SK-N-SH (cell line): ENCODE measurements at regions not wholly inside any gene's neighbourhood (a gene's known extent, or its start where the extent isn't known, plus 50 kb on each side); places are given as distances from the start of the nearest gene placed in this dataset.

Experiments
- CTCF ChIA-PET: fragments of 300-600, 350-600 bp; formaldehyde crosslinking; extraction: SDS; loops from one replicate; lab custom pipeline; 2021; lab: Yijun Ruan, JAX
- POLR2A ChIA-PET: fragments of 350-600 bp; sonication (Branson Sonifier 250); formaldehyde crosslinking; extraction: SDS; loops from one replicate; lab custom pipeline; 2020; ENCODE audit warnings: antibody characterized with exemption, inconsistent platforms; lab: Yijun Ruan, JAX
- DNase-seq: peaks from one replicate; pipeline ENCODE4 v3.0.0; 2012
- H2AFZ ChIP-seq: fragments of 200-600 bp; sonication (generic); 2 replicates; pipeline ENCODE4 v1.8.1; 2016; ENCODE audit warnings: antibody characterized with exemption, mild to moderate bottlenecking, low read depth
- H3F3A ChIP-seq: fragments of 200-600 bp; sonication (generic); replicated peaks from 2 replicates; pipeline ENCODE3; 2016; ENCODE audit warnings: antibody characterized with exemption, mild to moderate bottlenecking; ENCODE audit not compliant: insufficient read depth
- H3K27ac ChIP-seq, 2 experiments: fragments of 200-500 bp in 1 of 2; fragments of 200-600 bp in 1 of 2; sonication (Bioruptor generic) in 1 of 2; sonication (generic), shearing (Covaris generic) in 1 of 2; 2 replicates each; pipeline versions ENCODE4 v1.5.1 to v1.6.1; 2014 to 2016; ENCODE audit warnings: low read depth in 2 of 2, inconsistent platforms in 1 of 2, low read length in 1 of 2, mild to moderate bottlenecking in 1 of 2, mixed read lengths in 1 of 2
- H3K27me3 ChIP-seq: fragments of 200-600 bp; sonication (generic), shearing (Covaris generic); 2 replicates; pipeline ENCODE4 v1.6.1; 2016; ENCODE audit warnings: mixed run types; ENCODE audit not compliant: insufficient read depth
- H3K36me3 ChIP-seq, 2 experiments: fragments of 200-500 bp in 1 of 2; fragments of 200-600 bp in 1 of 2; sonication (Bioruptor generic) in 1 of 2; sonication (generic) in 1 of 2; replicated peaks in 1 of 2; 2 replicates each; pipeline versions ENCODE3 to v1.5.1; 2014 to 2016; ENCODE audit warnings: low read length in 1 of 2, mild to moderate bottlenecking in 1 of 2; ENCODE audit not compliant: insufficient read depth in 2 of 2, control insufficient read depth in 1 of 2
- H3K4me1 ChIP-seq, 2 experiments: fragments of 200-500 bp in 1 of 2; fragments of 200-600 bp in 1 of 2; sonication (Bioruptor generic) in 1 of 2; sonication (generic), shearing (Covaris generic) in 1 of 2; 2 replicates each; pipeline versions ENCODE4 v1.5.1 to v1.6.1; 2014 to 2016; ENCODE audit warnings: low read depth in 1 of 2, low read length in 1 of 2, mixed run types in 1 of 2; ENCODE audit not compliant: insufficient read depth in 2 of 2, control insufficient read depth in 1 of 2
- H3K4me2 ChIP-seq: fragments of 200-600 bp; sonication (generic), shearing (Covaris generic); 2 replicates; pipeline ENCODE4 v1.6.1; 2017; ENCODE audit warnings: mixed run types
- H3K4me3 ChIP-seq, 2 experiments: fragments of 200-500 bp in 1 of 2; fragments of 200-600 bp in 1 of 2; sonication (Bioruptor generic) in 1 of 2; sonication (generic), shearing (Covaris generic) in 1 of 2; 2 replicates each; pipeline versions ENCODE4 v1.5.1 to v1.8.1; 2014 to 2016; ENCODE audit warnings: low read depth in 2 of 2, inconsistent platforms in 1 of 2, low read length in 1 of 2, mild to moderate bottlenecking in 1 of 2, mixed read lengths in 1 of 2, moderate library complexity in 1 of 2
- H3K79me2 ChIP-seq: fragments of 200-600 bp; sonication (generic); 2 replicates; pipeline ENCODE4 v1.8.1; 2017; ENCODE audit warnings: mild to moderate bottlenecking; ENCODE audit not compliant: insufficient read depth
- H3K9ac ChIP-seq: fragments of 200-600 bp; sonication (generic); 2 replicates; pipeline ENCODE4 v1.6.1; 2017; ENCODE audit warnings: mixed run types
- H3K9me2 ChIP-seq: fragments of 200-600 bp; sonication (generic); 2 replicates; pipeline ENCODE4 v1.6.1; 2017; ENCODE audit warnings: mixed run types
- H3K9me3 ChIP-seq: fragments of 200-600 bp; sonication (generic); 2 replicates; pipeline ENCODE4 v1.6.1; 2017; ENCODE audit warnings: mixed run types, mild to moderate bottlenecking, moderate library complexity
- H4K20me1 ChIP-seq: fragments of 200-600 bp; sonication (generic); 2 replicates; pipeline ENCODE4 v1.6.1; 2017; ENCODE audit warnings: mild to moderate bottlenecking, mixed run types; ENCODE audit not compliant: insufficient read depth
- CHD2 ChIP-seq: fragments of 150-350 bp; IDR thresholded peaks from 2 replicates; pipeline ENCODE4 v1.6.1; 2018; ENCODE audit warnings: low read length; ENCODE audit not compliant: partially characterized antibody
- FOXM1 ChIP-seq: IDR thresholded peaks from 2 replicates; pipeline ENCODE4 v1.4.0; 2012; ENCODE audit warnings: low read depth, mild to moderate bottlenecking
- GABPA ChIP-seq: IDR thresholded peaks from 2 replicates; pipeline ENCODE4 v1.4.0; 2012; ENCODE audit warnings: low read depth, mild to moderate bottlenecking
- GATA2 ChIP-seq: sonication (generic); formaldehyde crosslinking; IDR thresholded peaks from 2 replicates; pipeline ENCODE4 v1.5.0; 2020; ENCODE audit warnings: mild to moderate bottlenecking, missing genetic modification reagents
- JUND ChIP-seq: IDR thresholded peaks from 2 replicates; pipeline ENCODE4 v1.4.0; 2012
- NFIC ChIP-seq: IDR thresholded peaks from 2 replicates; pipeline ENCODE4 v1.4.0; 2012; ENCODE audit warnings: borderline replicate concordance
- NRF1 ChIP-seq: IDR thresholded peaks from 2 replicates; pipeline ENCODE4 v1.6.1; 2012; ENCODE audit warnings: low read depth, mild to moderate bottlenecking, low read length
- RAD21 ChIP-seq: IDR thresholded peaks from 2 replicates; pipeline ENCODE4 v1.6.1; 2012; ENCODE audit warnings: mild to moderate bottlenecking, low read length
- RCOR1 ChIP-seq: fragments of 150-350 bp; IDR thresholded peaks from 2 replicates; pipeline ENCODE4 v1.6.1; 2017; ENCODE audit warnings: antibody characterized with exemption, low read length
- RFX5 ChIP-seq: IDR thresholded peaks from 2 replicates; pipeline ENCODE4 v1.6.1; 2012; ENCODE audit warnings: mild to moderate bottlenecking, improper control_type of control experiment, low read length
- RXRA ChIP-seq: IDR thresholded peaks from 2 replicates; pipeline ENCODE4 v1.4.0; 2012; ENCODE audit warnings: low read depth, mild to moderate bottlenecking, borderline replicate concordance
- SIN3A ChIP-seq: IDR thresholded peaks from 2 replicates; pipeline ENCODE4 v1.6.1; 2012; ENCODE audit warnings: low read depth, mild to moderate bottlenecking, low read length, moderate library complexity, borderline replicate concordance
- TCF12 ChIP-seq: IDR thresholded peaks from 2 replicates; pipeline ENCODE4 v1.4.0; 2012
- WGBS: methylation state at CpG from one replicate; pipeline ENCODE4 v1.1.6; 2017; ENCODE audit warnings: low lambda C conversion rate; 5-methylcytosine and 5-hydroxymethylcytosine counted together
- TF ChIP-seq, protein P1 (sequence below): IDR thresholded peaks from 2 replicates; pipeline ENCODE4 v1.4.0; 2012; ENCODE audit warnings: low read depth, borderline replicate concordance
- TF ChIP-seq, protein P2 (sequence below): IDR thresholded peaks from 2 replicates; pipeline ENCODE4 v1.6.1; 2012; ENCODE audit warnings: mild to moderate bottlenecking, low read depth, low read length, moderate library complexity
- TF ChIP-seq, protein P3 (sequence below): IDR thresholded peaks from 2 replicates; pipeline ENCODE4 v1.4.0; 2012; ENCODE audit warnings: low read depth, borderline replicate concordance
- TF ChIP-seq, protein P4 (sequence below): fragments of 150-350 bp; IDR thresholded peaks from 2 replicates; pipeline ENCODE4 v1.6.1; 2017; ENCODE audit warnings: antibody characterized with exemption, low read length, low read depth, borderline replicate concordance

DNA sequence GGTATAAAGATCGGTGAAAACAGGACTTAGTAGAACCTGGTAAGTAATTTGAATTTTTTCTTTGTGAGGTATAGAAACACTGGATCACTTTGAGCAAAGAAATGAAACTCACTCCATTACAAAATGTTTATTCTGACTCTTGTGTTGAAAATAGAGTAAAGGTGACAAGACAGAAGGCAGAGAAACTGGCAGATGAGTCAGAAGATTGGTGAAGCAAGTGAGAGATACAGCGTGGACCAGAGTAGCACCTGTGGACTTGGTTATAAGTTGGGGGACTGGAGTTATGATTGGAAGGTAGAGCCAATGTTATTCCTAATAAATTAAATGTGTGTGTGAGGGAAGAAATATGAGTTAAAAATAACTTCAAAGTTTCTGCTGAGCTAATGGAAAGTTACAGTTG is 620.9 kb downstream of the ZWINT start (continued):
- TF ChIP-seq, protein P1, sequence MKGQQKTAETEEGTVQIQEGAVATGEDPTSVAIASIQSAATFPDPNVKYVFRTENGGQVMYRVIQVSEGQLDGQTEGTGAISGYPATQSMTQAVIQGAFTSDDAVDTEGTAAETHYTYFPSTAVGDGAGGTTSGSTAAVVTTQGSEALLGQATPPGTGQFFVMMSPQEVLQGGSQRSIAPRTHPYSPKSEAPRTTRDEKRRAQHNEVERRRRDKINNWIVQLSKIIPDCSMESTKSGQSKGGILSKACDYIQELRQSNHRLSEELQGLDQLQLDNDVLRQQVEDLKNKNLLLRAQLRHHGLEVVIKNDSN: no peak
- TF ChIP-seq FOXM1 (no peak), NFIC (no peak)
- TF ChIP-seq, protein P2, sequence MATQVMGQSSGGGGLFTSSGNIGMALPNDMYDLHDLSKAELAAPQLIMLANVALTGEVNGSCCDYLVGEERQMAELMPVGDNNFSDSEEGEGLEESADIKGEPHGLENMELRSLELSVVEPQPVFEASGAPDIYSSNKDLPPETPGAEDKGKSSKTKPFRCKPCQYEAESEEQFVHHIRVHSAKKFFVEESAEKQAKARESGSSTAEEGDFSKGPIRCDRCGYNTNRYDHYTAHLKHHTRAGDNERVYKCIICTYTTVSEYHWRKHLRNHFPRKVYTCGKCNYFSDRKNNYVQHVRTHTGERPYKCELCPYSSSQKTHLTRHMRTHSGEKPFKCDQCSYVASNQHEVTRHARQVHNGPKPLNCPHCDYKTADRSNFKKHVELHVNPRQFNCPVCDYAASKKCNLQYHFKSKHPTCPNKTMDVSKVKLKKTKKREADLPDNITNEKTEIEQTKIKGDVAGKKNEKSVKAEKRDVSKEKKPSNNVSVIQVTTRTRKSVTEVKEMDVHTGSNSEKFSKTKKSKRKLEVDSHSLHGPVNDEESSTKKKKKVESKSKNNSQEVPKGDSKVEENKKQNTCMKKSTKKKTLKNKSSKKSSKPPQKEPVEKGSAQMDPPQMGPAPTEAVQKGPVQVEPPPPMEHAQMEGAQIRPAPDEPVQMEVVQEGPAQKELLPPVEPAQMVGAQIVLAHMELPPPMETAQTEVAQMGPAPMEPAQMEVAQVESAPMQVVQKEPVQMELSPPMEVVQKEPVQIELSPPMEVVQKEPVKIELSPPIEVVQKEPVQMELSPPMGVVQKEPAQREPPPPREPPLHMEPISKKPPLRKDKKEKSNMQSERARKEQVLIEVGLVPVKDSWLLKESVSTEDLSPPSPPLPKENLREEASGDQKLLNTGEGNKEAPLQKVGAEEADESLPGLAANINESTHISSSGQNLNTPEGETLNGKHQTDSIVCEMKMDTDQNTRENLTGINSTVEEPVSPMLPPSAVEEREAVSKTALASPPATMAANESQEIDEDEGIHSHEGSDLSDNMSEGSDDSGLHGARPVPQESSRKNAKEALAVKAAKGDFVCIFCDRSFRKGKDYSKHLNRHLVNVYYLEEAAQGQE: no peak

DNA sequence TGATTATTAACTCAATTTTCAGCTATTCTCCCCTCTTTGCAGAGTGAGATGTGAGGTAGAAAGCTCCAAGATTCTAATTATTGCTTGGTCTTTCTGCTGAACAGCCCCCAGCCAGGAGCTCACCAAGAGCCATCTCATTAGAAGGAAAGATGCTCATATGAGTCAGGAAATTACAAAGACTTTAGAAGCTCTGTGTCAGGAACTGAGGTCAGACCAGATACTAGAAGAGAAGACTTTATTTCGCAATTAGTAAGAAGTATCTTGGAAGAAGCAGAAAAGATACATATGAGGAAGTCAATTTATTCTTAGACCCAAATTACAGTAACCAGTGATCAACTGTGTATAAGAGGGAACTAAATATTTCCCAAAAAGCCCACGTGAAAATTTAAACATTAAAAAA is 626.9 kb downstream of the ZWINT start:
- H3K79me2 ChIP-seq: no peaks in the 10 kb centered on the region
- H3K27me3 ChIP-seq: no peaks in the 10 kb centered on the region
- H3K4me3 ChIP-seq: no peak overlapping the region
- TF ChIP-seq NRF1 (no peak), RAD21 (no peak), RFX5 (no peak), RCOR1 (no peak), SIN3A (no peak), CHD2 (no peak), RXRA (no peak), GATA2 (no peak), JUND (no peak), FOXM1 (no peak), GABPA (no peak), TCF12 (no peak)
- TF ChIP-seq, protein P2: no peak
- TF ChIP-seq, protein P3, sequence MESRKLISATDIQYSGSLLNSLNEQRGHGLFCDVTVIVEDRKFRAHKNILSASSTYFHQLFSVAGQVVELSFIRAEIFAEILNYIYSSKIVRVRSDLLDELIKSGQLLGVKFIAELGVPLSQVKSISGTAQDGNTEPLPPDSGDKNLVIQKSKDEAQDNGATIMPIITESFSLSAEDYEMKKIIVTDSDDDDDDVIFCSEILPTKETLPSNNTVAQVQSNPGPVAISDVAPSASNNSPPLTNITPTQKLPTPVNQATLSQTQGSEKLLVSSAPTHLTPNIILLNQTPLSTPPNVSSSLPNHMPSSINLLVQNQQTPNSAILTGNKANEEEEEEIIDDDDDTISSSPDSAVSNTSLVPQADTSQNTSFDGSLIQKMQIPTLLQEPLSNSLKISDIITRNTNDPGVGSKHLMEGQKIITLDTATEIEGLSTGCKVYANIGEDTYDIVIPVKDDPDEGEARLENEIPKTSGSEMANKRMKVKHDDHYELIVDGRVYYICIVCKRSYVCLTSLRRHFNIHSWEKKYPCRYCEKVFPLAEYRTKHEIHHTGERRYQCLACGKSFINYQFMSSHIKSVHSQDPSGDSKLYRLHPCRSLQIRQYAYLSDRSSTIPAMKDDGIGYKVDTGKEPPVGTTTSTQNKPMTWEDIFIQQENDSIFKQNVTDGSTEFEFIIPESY: no peak
- TF ChIP-seq, protein P4, sequence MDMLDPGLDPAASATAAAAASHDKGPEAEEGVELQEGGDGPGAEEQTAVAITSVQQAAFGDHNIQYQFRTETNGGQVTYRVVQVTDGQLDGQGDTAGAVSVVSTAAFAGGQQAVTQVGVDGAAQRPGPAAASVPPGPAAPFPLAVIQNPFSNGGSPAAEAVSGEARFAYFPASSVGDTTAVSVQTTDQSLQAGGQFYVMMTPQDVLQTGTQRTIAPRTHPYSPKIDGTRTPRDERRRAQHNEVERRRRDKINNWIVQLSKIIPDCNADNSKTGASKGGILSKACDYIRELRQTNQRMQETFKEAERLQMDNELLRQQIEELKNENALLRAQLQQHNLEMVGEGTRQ: no peak
- H3K4me2 ChIP-seq: no peak overlapping the region
- no peak overlapping the region for H3K9ac ChIP-seq
- ChIA-PET CTCF (interaction anchor here (0.7 kb wide), 1 partner anchor 13 kb away, joined by 4 read pairs; no protein-coding TSS in a partner anchor), POLR2A (no interaction called here)
- H3K27ac ChIP-seq: no peak overlapping the region
- no peak for DNase-seq
- no peaks in the 10 kb centered on the region for H3F3A ChIP-seq
- H4K20me1 ChIP-seq: no peaks in the 10 kb centered on the region
- 21% methylated on average over 2 of the region's 2 CpGs for WGBS
- no peaks in the 10 kb centered on the region for H3K9me3 ChIP-seq
- no peaks in the 10 kb centered on the region for H3K36me3 ChIP-seq
- no peaks in the 10 kb centered on the region for H3K4me1 ChIP-seq
- H3K9me2 ChIP-seq: no peaks in the 10 kb centered on the region
- no peak overlapping the region for H2AFZ ChIP-seq
